HG02588 (cell line): ENCODE measurements at regions not wholly inside any gene's neighbourhood (a gene's known extent, or its start where the extent isn't known, plus 50 kb on each side); places are given as distances from the start of the nearest gene placed in this dataset.
"Not testable (repeated sequence)": the region's sequence is repeated elsewhere in the genome, so short reads cannot be mapped to it uniquely, and the experiment has no call there.

Experiments
- ATAC-seq: cut with Tn5 transposase; IDR thresholded peaks from one replicate; pipeline ENCODE4 v1.9.1; 2021; ENCODE audit warnings: mild to moderate bottlenecking, moderate library complexity; ENCODE audit not compliant: unreplicated experiment

DNA sequence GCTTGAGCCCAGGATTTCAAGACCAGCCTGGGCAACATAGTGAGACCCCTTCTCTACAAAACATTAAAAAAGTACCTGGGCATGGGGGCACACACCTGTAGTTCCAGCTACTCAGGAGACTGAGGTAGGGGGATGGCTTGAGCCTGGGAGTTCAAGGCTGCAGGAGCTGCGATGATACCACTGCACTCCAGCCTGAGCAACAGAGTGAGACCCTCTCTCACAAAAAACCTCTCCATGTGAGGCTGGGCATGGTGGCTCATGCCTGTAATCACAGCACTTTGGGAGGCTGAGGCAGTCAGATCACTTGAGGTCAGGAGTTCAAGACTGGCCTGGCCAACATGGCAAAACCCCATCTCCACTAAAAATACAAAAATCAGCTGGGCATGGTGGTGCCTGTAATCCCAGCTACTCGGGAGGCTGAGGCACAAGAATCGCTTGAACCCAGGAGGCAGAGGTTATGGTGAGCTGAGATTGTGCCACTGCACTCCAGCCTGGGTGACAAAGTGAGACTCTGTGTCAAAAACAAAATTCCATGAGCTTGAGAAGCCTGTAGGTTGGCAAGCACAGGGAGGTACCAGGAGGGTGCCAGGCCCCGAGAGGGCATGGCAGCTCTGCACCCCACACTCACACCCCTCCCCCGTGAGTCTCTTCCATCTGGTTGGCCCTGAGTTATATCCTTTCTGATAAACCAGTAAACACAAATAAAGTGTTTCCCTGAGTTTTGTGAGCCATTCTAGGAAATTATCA lies 88.8 kb downstream of the KCNJ18 start:
- not testable (repeated sequence) for ATAC-seq

DNA sequence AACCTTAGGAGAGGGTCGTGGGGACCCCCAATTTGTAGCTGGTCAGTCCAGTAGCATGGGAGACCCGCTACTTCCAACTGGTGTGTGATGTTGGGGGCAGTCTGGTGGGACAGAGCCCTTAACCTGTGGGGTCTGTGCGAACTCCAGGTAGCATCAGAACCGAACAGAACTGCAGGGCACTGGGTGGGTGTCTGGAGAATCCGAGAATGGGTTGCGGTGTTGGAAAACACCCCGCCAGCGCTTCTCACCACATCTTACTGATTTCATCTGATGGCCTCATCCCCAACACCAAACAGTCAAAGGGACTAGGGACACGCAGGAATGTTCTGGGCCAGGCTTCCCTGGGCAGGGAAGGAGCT lies 89.3 kb downstream of the KCNJ18 start:
- ATAC-seq: not testable (repeated sequence)

DNA sequence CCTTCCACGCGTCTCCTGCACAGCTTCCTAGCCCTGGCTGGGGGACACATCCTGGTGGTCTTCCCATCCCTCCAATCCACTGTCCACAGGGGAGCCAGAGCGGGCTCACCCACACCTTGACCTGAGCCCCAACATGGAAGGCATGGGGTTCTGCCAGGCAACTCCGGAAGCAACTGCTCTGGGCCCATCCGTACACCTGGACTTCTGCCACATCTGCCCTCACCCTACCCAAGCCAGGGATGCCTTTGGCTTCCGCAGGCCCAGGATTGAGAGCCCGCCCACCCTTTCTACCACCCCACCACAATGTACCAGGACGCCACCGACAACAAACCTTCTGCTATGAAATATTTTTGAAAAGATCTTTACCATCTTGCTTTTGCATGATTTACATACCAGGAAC lies 89.8 kb downstream of the KCNJ18 start:
- not testable (repeated sequence) for ATAC-seq

DNA sequence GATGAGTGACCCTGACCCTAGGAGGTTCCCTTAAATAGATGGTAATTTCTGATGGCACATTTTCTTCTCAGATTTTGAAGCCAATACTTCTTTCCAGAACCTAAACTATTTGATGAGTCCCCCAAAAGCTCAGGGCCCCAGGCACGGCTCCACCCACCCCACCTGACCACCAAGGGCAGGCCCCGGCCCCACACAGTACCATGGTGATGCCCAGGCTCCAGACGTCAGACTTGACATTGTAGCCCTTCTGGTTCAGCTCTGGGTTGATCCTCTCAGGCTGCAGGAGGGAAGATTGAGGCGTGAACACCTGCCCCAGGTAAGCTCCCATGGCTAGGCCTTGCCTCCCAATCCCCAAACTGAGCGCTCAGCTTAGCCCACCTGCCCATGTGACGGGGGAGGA lies 90.3 kb downstream of the KCNJ18 start:
- not testable (repeated sequence) for ATAC-seq

DNA sequence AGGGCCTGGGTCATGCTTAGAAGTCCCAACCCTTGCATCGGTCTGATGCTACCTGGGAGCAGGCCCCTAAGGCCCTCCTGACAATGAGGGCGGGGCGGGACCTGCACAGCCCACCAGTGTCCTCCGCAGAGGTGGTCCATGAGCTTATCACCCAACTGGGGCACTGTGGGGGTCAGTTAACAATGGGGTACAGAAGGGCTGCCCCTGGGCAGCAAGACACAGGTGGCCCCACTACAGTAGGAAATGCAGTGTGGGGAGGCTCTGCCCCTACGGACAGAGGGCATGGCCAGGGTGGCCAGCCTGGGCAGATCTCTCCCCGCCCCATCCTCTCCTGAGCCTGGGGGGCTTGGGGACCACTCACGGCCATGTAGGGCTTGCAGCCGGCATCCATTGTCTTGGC lies 90.7 kb downstream of the KCNJ18 start:
- not testable (repeated sequence) for ATAC-seq

DNA sequence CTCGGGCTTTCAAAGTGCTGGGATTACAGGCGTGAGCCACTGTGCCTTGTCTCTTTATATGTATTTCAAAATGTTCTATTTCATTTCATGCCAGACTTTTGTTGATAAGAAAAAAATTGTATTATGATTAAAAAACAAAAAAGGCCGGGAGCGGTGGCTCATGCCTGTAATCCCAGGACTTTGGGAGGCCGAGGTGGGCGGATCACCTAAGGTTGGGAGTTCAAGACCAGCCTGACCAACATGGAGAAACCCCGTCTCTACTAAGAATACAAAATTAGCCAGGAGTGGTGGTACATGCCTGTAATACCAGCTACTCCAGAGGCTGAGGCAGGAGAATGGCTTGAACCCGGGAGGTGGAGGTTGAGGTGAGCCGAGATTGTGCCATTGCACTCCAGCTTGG lies 121.9 kb downstream of the KCNJ18 start:
- ATAC-seq: not testable (repeated sequence)

DNA sequence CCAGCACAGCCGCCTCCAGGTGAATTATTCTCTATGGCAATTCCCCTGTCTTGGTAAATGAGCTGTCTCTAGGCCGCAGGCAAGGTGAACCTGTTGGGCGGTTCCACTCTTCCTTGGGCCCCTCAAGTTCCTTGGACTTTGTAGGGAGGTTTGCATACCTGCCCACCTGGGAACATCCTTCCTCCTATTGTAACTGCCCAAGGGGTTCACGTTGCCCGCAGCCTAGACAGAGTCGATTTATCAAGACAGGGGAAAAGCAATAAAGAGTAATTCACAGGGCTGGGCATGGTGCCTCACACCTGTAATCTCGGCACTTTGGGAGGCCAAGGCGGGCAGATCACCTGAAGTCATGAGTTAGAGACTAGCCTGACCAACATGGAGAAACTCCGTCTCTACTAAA lies 122.5 kb downstream of the KCNJ18 start:
- ATAC-seq: no peak

DNA sequence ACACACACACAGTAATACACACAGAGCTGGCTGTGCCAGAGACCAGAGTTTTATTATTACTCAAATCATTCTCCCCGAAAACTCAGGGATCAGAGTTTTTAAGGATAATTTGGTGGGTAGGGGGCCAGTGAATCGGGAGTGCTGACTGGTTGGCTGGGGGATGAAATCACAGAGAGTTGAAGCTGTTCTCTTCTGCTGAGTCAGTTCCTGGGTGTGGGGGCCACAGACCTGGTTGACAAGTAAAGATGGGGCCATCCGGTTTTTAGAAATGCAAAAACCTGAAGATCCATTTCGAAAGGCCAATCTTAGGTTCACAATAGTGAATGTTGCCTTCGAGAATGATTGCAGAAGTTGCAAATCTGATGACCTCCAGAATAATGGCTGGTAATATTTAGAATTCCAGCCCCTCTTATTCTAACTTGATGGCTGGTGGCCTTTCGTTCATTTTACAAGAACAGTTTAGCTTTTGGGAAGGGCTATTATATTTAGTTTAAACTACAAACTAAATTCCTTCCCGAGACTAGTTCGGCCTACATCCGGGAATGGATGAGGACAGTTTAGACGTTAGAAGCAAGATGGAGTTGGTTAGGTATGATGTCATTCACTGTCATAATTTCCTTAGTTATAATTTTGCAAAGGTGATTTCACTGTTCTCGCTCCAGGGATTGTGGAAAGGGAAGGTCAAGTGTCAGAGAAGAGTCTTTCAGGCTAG lies 123.2 kb downstream of the KCNJ18 start:
- no peak for ATAC-seq

DNA sequence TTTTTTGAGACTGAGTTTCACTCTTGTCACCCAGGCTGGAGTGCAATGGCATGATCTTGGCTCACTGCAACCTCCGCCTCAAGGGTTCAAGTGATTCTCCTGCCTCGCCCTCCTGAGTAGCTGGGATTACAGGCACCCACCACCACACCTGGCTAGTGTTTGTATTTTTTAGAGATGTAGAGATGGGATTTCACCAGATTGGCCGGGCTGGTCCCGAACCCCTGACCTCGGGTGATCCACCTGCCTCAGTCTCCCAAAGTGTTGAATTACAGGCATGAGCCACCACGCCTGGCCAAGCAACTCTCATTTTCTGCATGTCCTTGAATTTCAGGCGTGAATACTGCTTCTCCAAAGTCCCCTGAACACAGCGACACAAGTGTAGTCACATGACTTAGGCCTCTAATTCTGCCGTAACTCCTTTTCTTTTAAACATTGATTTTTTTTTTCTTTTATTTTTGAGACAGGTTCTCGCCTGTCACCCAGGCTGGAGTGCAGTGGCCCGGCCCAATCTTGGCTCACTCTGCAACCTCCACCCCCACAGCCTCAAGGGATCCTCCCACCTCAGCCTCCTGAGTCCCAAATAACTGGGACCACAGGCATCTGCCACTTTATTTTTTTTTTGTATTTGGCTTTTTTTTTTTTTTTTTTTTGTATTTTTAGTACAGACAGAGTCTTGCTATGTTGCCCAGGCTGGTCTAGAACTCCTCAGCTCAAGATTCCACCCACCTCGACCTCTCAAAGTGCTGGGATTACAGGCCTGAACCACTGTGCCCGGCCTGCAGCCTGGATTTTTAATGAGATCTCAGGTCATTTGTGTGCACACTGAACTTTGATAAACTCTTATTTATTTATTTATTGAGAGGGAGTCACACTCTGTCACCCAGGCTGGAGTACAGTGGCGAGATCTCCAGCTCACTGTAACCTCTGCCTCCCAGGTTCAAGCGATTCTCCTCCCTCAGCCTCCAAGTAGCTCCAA lies 124.6 kb downstream of the KCNJ18 start:
- ATAC-seq: no peak

DNA sequence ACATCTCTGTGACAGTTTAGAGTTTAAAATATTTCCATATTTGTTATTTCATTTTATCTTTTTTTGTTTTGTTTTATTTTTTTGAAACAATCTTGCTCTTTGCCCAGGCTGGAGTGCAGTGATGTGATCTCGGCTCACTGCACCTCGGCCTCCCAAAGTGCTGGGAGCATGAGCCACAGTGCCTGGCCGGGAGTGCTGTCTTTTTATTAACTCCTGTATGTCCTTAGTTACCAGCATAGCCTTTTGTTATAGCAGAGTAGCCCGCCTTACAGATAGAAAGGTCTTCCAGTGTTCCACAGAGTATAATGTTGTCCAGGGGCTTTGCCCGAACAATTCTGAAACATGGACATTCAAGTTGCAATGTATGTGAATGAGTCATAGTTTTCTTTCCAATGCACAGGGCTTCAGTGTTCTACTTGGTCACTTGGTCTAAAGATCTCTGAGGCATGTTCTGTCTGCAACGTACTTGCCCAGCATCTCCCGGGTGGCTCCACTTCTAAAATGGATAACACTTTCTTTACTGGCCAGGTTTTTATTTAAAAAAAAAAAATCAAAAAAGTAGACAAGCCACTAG lies 125.6 kb downstream of the KCNJ18 start:
- ATAC-seq: no peak

DNA sequence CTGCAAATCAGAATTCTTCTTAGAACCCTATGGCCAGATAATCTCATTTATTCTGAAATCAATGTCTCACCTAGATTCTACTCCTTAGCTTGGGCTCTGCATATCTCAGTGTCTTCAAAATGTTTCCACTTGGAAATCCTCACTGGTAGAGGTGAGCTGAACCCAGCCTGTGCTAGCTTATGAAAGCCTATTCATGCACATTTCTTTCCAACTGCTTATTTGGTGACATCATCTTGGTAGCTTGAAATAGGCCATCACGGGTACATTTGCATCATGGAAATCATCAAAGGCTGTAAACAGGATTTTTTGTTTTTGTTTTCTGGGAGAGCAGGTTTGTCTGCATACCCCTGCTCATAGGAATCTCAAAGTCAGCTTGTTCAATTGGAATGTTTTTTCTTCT lies 130.8 kb downstream of the KCNJ18 start:
- no peak for ATAC-seq

DNA sequence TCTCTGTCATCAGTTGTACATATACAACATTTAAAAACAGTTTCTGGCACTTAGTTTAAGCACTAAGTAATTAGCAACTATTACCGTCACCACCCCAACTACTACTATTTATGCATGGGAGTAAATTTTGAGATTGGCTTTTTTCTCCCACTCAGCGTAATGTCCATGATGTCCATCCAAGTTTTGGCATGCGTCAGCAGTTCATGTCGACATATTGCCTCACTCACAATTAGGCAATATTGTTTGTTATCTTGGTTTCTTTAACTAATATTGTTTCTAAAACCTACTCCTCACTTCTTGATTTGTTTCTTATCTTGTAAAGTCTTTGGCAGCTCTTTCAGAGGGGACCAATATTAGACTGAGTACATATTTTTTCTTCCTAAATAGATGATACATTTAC lies 131.3 kb downstream of the KCNJ18 start:
- no peak for ATAC-seq

DNA sequence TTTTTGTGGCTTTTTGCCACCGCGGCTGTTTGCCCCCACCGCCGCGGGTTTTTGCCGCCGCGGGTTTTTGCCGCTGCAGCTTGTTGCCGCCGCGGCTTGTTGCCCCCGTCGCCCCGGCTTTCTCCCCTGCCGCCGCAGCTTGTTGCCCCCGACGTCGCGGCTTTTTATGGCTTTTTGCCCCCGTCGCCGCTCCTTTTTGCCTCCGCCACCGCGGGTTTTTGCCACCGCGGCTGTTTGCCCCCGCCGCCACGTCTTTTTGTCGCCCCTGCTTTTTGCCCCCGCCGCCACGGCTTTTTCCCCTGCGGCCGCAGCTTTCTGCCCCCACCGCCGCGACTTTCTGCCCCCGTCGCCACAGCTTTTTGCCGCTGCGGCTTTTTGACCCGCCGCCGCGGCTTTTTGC lies 149.5 kb downstream of the KCNJ18 start:
- no peak for ATAC-seq

DNA sequence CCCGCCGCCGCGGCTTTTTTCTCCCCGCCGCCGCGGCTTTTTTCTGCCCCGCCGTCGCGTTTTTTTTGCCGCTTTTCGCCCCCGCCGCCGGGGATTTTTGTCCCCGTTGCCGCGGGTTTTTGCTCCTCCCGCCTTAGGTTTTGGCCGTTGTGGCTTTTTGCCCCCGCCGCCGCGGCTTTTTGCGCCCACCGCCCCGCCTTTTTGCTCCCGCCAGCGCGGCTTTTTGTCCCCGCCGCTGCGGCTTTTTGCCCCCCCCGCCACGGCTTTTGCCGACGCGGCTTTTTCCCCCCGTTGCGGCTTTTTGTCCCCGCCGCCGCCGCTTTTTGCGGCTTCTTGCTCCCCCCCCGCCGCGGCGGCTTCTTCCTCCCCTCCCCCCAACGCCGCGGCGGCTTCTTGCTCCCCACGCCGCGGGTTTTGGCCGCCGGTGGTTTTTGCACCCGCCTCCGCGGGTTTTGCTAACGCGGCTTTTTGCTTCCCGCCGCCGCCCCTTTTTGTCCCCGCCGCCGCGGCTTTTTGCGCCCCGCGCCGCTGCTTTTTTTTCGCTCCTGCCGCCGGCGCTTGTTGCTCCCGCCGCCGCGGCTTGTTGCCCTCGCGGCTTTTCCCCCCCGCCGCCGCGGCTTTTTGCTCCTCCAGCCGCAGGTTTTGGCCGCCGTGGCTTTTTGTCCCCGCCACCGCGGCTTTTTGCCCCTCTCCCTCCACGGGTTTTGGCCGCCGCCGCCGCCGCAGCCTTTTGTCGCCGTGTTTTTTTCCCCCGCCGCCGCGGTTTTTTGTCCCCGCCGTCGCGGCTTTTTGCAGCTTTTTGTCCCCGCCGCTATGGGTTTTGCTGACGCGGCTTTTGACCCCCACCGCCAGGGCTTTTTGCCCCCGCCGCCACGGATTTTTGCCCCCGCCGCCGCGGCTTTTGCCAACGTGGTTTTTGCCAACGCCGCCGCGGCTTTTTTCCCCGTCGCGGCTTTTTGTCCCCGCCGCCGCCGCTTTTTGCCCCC lies 150.3 kb downstream of the KCNJ18 start:
- no peak for ATAC-seq

DNA sequence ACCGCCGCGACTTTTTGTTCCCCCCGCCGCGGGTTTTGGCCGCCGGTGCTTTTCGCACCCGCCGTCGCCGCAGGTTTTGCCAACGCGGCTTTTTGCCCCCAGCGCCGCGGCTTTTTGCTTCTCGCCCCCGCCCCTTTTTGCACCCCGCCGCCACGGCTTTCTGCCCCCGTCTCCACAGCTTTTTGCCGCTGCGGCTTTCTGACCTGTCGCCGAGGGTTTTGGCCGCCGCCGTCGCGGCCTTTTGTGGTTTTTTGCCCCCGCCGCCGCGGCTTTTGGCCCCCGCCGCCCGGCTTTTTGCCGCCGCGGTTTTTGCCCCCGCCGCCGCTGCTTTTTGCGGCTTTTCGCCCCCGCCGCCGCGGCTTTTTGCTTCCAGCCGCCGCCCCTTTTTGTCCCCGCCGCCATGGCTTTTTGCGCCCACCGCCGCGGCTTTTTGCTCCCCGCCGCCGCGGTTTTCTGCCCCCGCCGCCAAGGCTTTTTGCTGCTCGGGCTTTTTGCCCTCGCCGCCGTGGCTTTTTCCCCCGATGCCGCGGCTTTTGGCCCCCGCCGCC lies 151.1 kb downstream of the KCNJ18 start:
- no peak for ATAC-seq

DNA sequence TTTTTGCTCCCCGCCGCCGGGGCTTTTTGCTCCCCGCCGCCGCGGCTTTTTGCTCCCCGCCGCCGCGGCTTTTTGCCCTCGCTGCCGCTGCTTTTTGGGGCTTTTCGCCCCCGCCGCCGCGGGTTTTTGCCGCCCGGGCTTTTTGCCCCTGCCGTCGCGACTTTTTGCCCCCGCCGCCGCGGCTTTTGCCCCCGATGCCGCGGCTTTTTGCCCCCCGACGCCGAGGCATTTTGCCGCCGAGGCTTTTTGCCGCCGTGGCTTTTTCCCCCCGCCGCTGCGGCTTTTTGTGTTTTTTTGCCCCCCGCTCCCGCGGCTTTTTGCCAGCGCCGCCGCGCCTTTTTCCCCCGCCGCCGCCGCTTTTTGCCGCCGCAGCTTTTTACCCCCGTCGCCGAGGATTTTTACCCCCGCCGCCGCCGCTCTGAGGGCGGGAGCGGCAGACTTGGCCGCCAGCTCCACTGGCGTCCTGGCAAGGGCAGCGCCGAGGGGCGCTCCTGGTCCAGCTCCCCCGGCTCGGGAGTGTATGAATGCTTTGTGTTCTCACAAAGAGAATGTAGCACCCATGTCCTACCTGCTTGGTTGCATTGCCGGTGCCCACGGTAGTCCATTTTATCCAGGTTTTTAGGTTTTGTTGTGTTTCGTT lies 151.7 kb downstream of the KCNJ18 start:
- ATAC-seq: no peak

DNA sequence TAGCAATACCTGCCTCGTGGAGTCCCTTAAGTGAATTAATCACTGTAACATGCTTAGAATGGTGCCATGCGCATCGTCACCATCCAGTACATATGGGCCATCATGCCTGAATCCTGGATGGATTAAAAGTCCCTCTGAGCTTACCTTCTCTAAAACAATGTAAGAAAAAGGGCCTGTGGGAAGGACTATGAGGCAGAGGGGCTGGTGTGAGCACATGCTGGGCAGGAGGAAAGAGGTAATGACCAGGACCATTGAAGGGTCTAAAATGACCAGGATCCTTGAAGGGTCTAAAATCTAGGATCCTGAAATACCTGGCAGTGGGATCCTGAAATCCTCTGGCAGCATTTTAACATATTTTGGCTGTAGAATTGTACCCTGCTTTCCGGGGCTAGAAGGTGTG lies 156.2 kb downstream of the KCNJ18 start:
- not testable (repeated sequence) for ATAC-seq

DNA sequence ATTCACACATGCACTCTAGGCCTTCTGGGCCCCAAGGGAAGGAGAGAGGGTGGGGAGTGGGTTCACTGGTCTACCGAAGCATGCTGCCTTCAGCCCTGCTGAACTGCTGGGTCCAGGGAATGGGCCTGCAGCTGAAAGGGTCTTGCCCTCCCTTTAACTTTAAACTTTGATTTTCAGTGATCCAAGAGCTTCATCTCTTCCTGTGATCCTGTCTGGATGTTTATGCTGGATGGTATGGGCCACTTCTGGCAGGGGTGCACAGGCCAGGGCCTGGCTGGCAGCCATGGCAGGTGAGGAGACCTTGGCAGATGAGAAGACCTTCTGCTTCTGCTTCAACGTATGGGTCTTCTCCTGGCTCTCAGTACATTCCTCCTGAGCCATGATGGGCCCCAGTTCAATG lies 156.7 kb downstream of the KCNJ18 start:
- not testable (repeated sequence) for ATAC-seq

DNA sequence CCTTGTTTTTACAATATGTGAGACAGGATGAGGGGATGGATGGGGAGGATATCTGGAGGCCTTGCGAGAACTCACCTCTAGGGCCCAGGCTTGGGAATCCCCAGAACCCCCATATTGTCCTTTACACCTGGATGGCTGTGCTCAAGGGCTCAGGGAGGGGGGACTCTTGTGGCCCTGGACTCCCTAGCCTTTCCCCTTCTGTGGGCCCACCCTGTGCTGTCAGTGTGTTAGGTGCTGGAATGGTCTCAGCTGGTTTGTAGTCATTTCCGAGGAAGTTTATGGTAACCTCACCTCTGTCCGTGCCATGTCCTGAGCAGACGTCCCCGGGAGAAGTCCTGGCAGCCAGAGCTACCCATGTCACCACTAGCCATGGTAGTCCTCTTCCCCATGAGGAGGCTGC lies 158.3 kb downstream of the KCNJ18 start:
- not testable (repeated sequence) for ATAC-seq
